Smooth muscle cell (in vitro differentiated cells): ENCODE measurements at regions not wholly inside any gene's neighbourhood (a gene's known extent, or its start where the extent isn't known, plus 50 kb on each side); places are given as distances from the start of the nearest gene placed in this dataset.

Source experiments
- DNase-seq: peaks from one replicate; lab custom pipeline; 2025; ENCODE audit not compliant: unreplicated experiment; lab: John Stamatoyannopoulos, UW
- H2AFZ ChIP-seq: fragments of 200-600 bp; sonication (generic); 2 replicates; pipeline ENCODE4 v1.6.0; 2016; ENCODE audit warnings: antibody characterized with exemption, low read depth, mild to moderate bottlenecking
- H3F3A ChIP-seq: fragments of 200-600 bp; sonication (generic); 2 replicates; pipeline ENCODE4 v1.6.0; 2017; ENCODE audit warnings: antibody characterized with exemption, low read depth
- H3K27ac ChIP-seq: fragments of 200-600 bp; sonication (generic); 2 replicates; pipeline ENCODE4 v1.5.1; 2016; ENCODE audit warnings: low read depth, mild to moderate bottlenecking
- H3K27me3 ChIP-seq: fragments of 200-600 bp; sonication (generic); 2 replicates; pipeline ENCODE4 v1.6.1; 2016; ENCODE audit warnings: low read depth, mild to moderate bottlenecking
- H3K36me3 ChIP-seq: fragments of 200-600 bp; sonication (generic); 2 replicates; pipeline ENCODE4 v1.5.1; 2016; ENCODE audit warnings: low read depth
- H3K4me1 ChIP-seq: fragments of 200-600 bp; sonication (generic); 2 replicates; pipeline ENCODE4 v1.5.1; 2016; ENCODE audit warnings: low read depth
- H3K4me2 ChIP-seq: fragments of 200-600 bp; sonication (generic); 2 replicates; pipeline ENCODE4 v1.6.0; 2016; ENCODE audit warnings: mild to moderate bottlenecking
- H3K4me3 ChIP-seq: fragments of 200-600 bp; sonication (generic); 2 replicates; pipeline ENCODE4 v1.5.1; 2016; ENCODE audit warnings: mild to moderate bottlenecking
- H3K79me2 ChIP-seq: fragments of 200-600 bp; sonication (generic); 2 replicates; pipeline ENCODE4 v1.6.0; 2016; ENCODE audit warnings: low read depth, mild to moderate bottlenecking
- H3K9ac ChIP-seq: fragments of 200-600 bp; sonication (generic); 2 replicates; pipeline ENCODE4 v1.6.0; 2016; ENCODE audit warnings: low read depth
- H3K9me3 ChIP-seq: fragments of 200-600 bp; sonication (generic); replicated peaks from 2 replicates; pipeline ENCODE4 v1.5.1; 2016; ENCODE audit warnings: low read depth
- H4K20me1 ChIP-seq: fragments of 200-600 bp; sonication (generic); 2 replicates; pipeline ENCODE4 v1.6.0; 2016; ENCODE audit warnings: low read depth
- CTCF ChIP-seq: fragments of 200-600 bp; sonication (generic); IDR thresholded peaks from 2 replicates; pipeline ENCODE4 v1.5.1; 2017; ENCODE audit warnings: borderline replicate concordance, mild to moderate bottlenecking, antibody characterized with exemption; ENCODE audit not compliant: insufficient read depth, poor library complexity, severe bottlenecking
- WGBS: methylation state at CpG from one replicate; pipeline ENCODE4 v1.1.7; 2016; ENCODE audit warnings: low lambda C conversion rate; 5-methylcytosine and 5-hydroxymethylcytosine counted together

DNA sequence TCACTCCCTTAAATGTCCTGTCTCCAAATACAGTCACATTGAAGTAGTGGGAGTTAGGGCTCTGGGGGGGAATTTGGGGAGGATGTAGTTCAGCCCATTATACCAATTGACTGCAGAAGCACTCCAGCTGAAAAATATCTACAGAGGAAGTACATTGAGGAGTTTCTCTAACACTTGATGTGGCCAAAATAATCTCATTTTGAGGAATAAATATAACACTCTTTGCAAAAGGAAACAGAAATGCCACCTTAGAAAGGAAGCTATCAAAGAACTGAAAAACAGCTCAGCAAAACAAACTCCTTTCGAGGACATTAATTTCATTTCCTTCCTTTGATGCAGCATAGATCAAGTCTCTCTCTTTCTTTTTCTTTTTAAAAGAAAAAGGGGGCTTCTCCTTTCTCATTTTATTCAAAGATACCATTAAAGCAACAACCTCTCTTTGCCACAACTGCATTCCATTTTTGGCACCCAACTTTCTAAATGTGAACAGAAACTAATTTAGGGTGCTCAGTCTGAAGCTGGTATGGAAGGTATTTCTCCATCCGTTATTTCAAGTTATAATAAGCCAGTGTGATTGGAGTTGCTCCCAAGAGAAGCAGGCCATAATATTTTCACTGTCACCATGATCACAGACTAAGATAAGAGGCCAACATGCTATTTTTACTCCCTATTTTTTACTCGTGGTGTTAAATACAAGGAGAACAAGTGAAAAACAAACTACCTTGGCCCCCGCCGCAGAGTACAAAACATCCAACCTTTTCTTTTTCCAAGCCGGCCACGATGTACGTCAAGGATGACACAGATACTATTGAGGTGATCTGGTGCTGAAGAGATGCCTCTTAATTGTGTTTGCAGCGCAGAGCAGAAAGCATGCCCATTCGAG, 230.4 kb upstream of the GATB start:
- Histone ChIP-seq H3K4me2 (no peak overlapping the region), H3K4me1 (no peaks in the 10 kb centered on the region), H3K27ac (no peak overlapping the region), H3K4me3 (no peak overlapping the region), H3F3A (no peaks in the 10 kb centered on the region), H3K9me3 (no peaks in the 10 kb centered on the region), H3K79me2 (no peaks in the 10 kb centered on the region), H3K9ac (no peak overlapping the region), H3K36me3 (no peaks in the 10 kb centered on the region), H4K20me1 (no peaks in the 10 kb centered on the region), H3K27me3 (no peaks in the 10 kb centered on the region), H2AFZ (no peak overlapping the region)
- no peak for TF ChIP-seq CTCF
- no peak for DNase-seq
- 89% methylated on average over 10 of the region's 10 CpGs for WGBS

DNA sequence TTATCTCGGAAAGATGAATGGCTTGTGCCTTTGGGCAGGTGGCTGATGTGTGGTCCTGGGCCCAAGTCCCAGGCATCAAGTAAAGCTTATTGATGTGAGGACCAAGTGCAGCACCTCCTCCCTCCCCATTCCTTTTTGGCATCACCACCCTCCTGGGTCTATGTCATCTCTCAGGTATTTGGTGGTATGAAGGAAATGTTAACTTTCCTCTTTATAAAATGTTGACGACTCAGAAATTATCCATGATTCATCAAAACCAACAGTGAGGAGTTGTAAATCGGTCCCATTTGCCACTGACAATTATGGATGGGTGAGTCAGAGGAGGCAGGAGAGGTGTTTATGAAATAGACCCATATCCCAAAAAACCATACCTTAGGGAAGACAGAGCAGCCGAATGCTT, 229.4 kb upstream of the GATB start:
- H3K9me3 ChIP-seq = no peaks in the 10 kb centered on the region
- no peak for DNase-seq
- 56% methylated on average over 4 of the region's 4 CpGs for WGBS
- H3K9ac ChIP-seq = no peak overlapping the region
- no peaks in the 10 kb centered on the region for H3K4me1 ChIP-seq
- peaks cover 4% of the 10 kb centered on the region for H3K27me3 ChIP-seq
- H3K36me3 ChIP-seq = no peaks in the 10 kb centered on the region
- TF ChIP-seq CTCF = no peak
- H4K20me1 ChIP-seq = no peaks in the 10 kb centered on the region
- no peak overlapping the region for H3K4me3 ChIP-seq
- H3K4me2 ChIP-seq = no peak overlapping the region
- H3K79me2 ChIP-seq = no peaks in the 10 kb centered on the region
- no peak overlapping the region for H3K27ac ChIP-seq
- H3F3A ChIP-seq = no peaks in the 10 kb centered on the region
- H2AFZ ChIP-seq = no peak overlapping the region

- Histone ChIP-seq H3F3A (no peaks in the 10 kb centered on the region), H3K79me2 (no peaks in the 10 kb centered on the region), H3K4me1 (no peaks in the 10 kb centered on the region), H3K9me3 (no peaks in the 10 kb centered on the region), H3K27me3 (peaks cover 4% of the 10 kb centered on the region), H3K27ac (no peak overlapping the region), H3K36me3 (no peaks in the 10 kb centered on the region), H4K20me1 (no peaks in the 10 kb centered on the region), H3K4me3 (no peak overlapping the region), H3K9ac (no peak overlapping the region), H2AFZ (no peak overlapping the region), H3K4me2 (no peak overlapping the region)
- no peak for TF ChIP-seq CTCF
- 98% methylated on average over 2 of the region's 2 CpGs for WGBS
- DNase-seq = no peak
Observed at GRCh38 chr4:151988591-151988990, 227.8 kb upstream of the GATB start.

GRCh38 chr4:151987606-151988005, 226.8 kb upstream of the GATB start:
- H3K36me3 ChIP-seq = no peaks in the 10 kb centered on the region
- no peaks in the 10 kb centered on the region for H3K4me1 ChIP-seq
- 90% methylated on average over 4 of the region's 4 CpGs for WGBS
- no peak for DNase-seq
- H3K4me3 ChIP-seq = no peak overlapping the region
- peaks cover 4% of the 10 kb centered on the region for H3K27me3 ChIP-seq
- no peak for TF ChIP-seq CTCF
- H3K9ac ChIP-seq = no peak overlapping the region
- H2AFZ ChIP-seq = no peak overlapping the region
- no peaks in the 10 kb centered on the region for H3K9me3 ChIP-seq
- H4K20me1 ChIP-seq = no peaks in the 10 kb centered on the region
- no peaks in the 10 kb centered on the region for H3K79me2 ChIP-seq
- H3K27ac ChIP-seq = no peak overlapping the region
- H3F3A ChIP-seq = no peaks in the 10 kb centered on the region
- H3K4me2 ChIP-seq = no peak overlapping the region
